ENCODE measurements at regions not wholly inside any gene's neighbourhood (a gene's known extent, or its start where the extent isn't known, plus 50 kb on each side); places are given as distances from the start of the nearest gene placed in this dataset.

- no peak for DNase-seq (ENCODE audit: low spot score)
Measured at GRCh38 chr2:13884291-13884976, 748.1 kb upstream of the LRATD1 start.

- DNase-seq (ENCODE audit: low spot score), result no peak
Measured at GRCh38 chr2:13901526-13901925, 731.0 kb upstream of the LRATD1 start.

GRCh38 chr2:13905831-13906230 is 726.7 kb upstream of the LRATD1 start:
- DNase-seq (ENCODE audit: low spot score), result no peak

GRCh38 chr2:13916066-13916465 is 716.5 kb upstream of the LRATD1 start:
- DNase-seq (ENCODE audit: low spot score), result no peak

- no peak for DNase-seq (ENCODE audit: low spot score)
Measured at GRCh38 chr2:13917958-13918357, 714.6 kb upstream of the LRATD1 start.

GRCh38 chr2:13919981-13920382 is 712.5 kb upstream of the LRATD1 start:
- DNase-seq (ENCODE audit: low spot score), result no peak

- no peak for DNase-seq (ENCODE audit: low spot score)
Measured at GRCh38 chr2:13921245-13921644, 711.3 kb upstream of the LRATD1 start.

GRCh38 chr2:13923823-13924222 is 708.7 kb upstream of the LRATD1 start:
- no peak for DNase-seq (ENCODE audit: low spot score)

GRCh38 chr2:13942111-13942510 is 690.4 kb upstream of the LRATD1 start:
- no peak for DNase-seq (ENCODE audit: low spot score)

- no peak for DNase-seq (ENCODE audit: low spot score)
Measured at GRCh38 chr2:13950761-13951160, 681.8 kb upstream of the LRATD1 start.

- DNase-seq (ENCODE audit: low spot score), result no peak
Measured at GRCh38 chr2:13968811-13969210, 663.7 kb upstream of the LRATD1 start.

GRCh38 chr2:13986119-13986720 is 646.3 kb upstream of the LRATD1 start:
- no peak for DNase-seq (ENCODE audit: low spot score)

- DNase-seq (ENCODE audit: low spot score), result no peak
Measured at GRCh38 chr2:13996527-13996926, 636.0 kb upstream of the LRATD1 start.

- no peak for DNase-seq (ENCODE audit: low spot score)
Measured at GRCh38 chr2:14011190-14011589, 621.3 kb upstream of the LRATD1 start.

GRCh38 chr2:14015113-14015630 is 617.3 kb upstream of the LRATD1 start:
- DNase-seq (ENCODE audit: low spot score), result no peak

GRCh38 chr2:14016289-14016955 is 616.1 kb upstream of the LRATD1 start:
- DNase-seq (ENCODE audit: low spot score), result no peak

- no peak for DNase-seq (ENCODE audit: low spot score)
Measured at GRCh38 chr2:14018620-14019019, 613.9 kb upstream of the LRATD1 start.

- no peak for DNase-seq (ENCODE audit: low spot score)
Measured at GRCh38 chr2:14023558-14023957, 609.0 kb upstream of the LRATD1 start.

- no peak for DNase-seq (ENCODE audit: low spot score)
Measured at GRCh38 chr2:14039134-14039533, 593.4 kb upstream of the LRATD1 start.

- no peak for DNase-seq (ENCODE audit: low spot score)
Measured at GRCh38 chr2:14047491-14047890, 585.0 kb upstream of the LRATD1 start.

- no peak for DNase-seq (ENCODE audit: low spot score)
Measured at GRCh38 chr2:14051401-14051800, 581.1 kb upstream of the LRATD1 start.

GRCh38 chr2:14053105-14053504 is 579.4 kb upstream of the LRATD1 start:
- DNase-seq (ENCODE audit: low spot score), result no peak

- DNase-seq (ENCODE audit: low spot score), result no peak
Measured at GRCh38 chr2:14064346-14064745, 568.2 kb upstream of the LRATD1 start.
